Astrocyte (in vitro differentiated cells and primary cell): ENCODE measurements at regions not wholly inside any gene's neighbourhood (a gene's known extent, or its start where the extent isn't known, plus 50 kb on each side); places are given as distances from the start of the nearest gene placed in this dataset.

ENCODE experiments used
- DNase-seq: peaks from one replicate; pipeline ENCODE4 v3.0.0-alpha.2; 2010; ENCODE audit warnings: low read depth
- FAIRE-seq: peaks from 2 replicates; lab custom pipeline; 2011; peaks lifted over from hg19 to GRCh38; lab: Jason Lieb, UNC
- H2AFZ ChIP-seq: 2 replicates; pipeline ENCODE4 v1.6.0; 2012; ENCODE audit warnings: low read depth, low read length, inconsistent platforms
- H3K27ac ChIP-seq: 2 replicates; pipeline ENCODE4 v1.5.1; 2011; ENCODE audit warnings: low read depth, low read length, inconsistent platforms
- H3K27me3 ChIP-seq: 2 replicates; pipeline ENCODE4 v1.6.0; 2011; ENCODE audit warnings: low read length, inconsistent platforms; ENCODE audit not compliant: insufficient read depth
- H3K36me3 ChIP-seq: 2 replicates; pipeline ENCODE4 v1.5.1; 2011; ENCODE audit warnings: low read length, inconsistent platforms; ENCODE audit not compliant: insufficient read depth
- H3K4me1 ChIP-seq: 2 replicates; pipeline ENCODE4 v1.5.1; 2011; ENCODE audit warnings: low read length, inconsistent platforms; ENCODE audit not compliant: insufficient read depth
- H3K4me2 ChIP-seq: 2 replicates; pipeline ENCODE4 v1.6.0; 2012; ENCODE audit warnings: low read length, inconsistent platforms
- H3K4me3 ChIP-seq: 2 replicates; pipeline ENCODE4 v1.5.1; 2011; ENCODE audit warnings: low read depth, mild to moderate bottlenecking, low read length, inconsistent platforms; ENCODE audit not compliant: insufficient read depth
- H3K79me2 ChIP-seq: 2 replicates; pipeline ENCODE4 v1.6.0; 2012; ENCODE audit warnings: mild to moderate bottlenecking, low read length, inconsistent platforms; ENCODE audit not compliant: insufficient read depth
- H3K9ac ChIP-seq: 2 replicates; pipeline ENCODE4 v1.6.0; 2012; ENCODE audit warnings: mild to moderate bottlenecking, low read length, inconsistent platforms
- H3K9me3 ChIP-seq: 2 replicates; pipeline ENCODE4 v1.5.1; 2012; ENCODE audit warnings: low read depth, mild to moderate bottlenecking, low read length, inconsistent platforms; ENCODE audit not compliant: insufficient read depth
- H4K20me1 ChIP-seq: 2 replicates; pipeline ENCODE4 v1.6.0; 2012; ENCODE audit warnings: low read length, inconsistent platforms; ENCODE audit not compliant: insufficient read depth
- H3K27ac Mint-ChIP-seq: one replicate; pipeline ENCODE4 v1.8.0; 2021; ENCODE audit warnings: mild to moderate bottlenecking, mixed read lengths; ENCODE audit not compliant: unreplicated experiment
- H3K27me3 Mint-ChIP-seq: one replicate; pipeline ENCODE4 v1.8.0; 2021; ENCODE audit warnings: low read depth, mixed read lengths; ENCODE audit not compliant: unreplicated experiment
- H3K36me3 Mint-ChIP-seq: one replicate; pipeline ENCODE4 v1.8.0; 2021; ENCODE audit warnings: low read depth, mixed read lengths; ENCODE audit not compliant: unreplicated experiment
- H3K4me1 Mint-ChIP-seq: one replicate; pipeline ENCODE4 v1.8.0; 2021; ENCODE audit warnings: low read depth, mixed read lengths; ENCODE audit not compliant: unreplicated experiment
- H3K4me3 Mint-ChIP-seq: one replicate; pipeline ENCODE4 v1.8.0; 2021; ENCODE audit warnings: mild to moderate bottlenecking, moderate library complexity, mixed read lengths; ENCODE audit not compliant: unreplicated experiment
- H3K9me3 Mint-ChIP-seq: one replicate; pipeline ENCODE4 v1.8.0; 2021; ENCODE audit warnings: mild to moderate bottlenecking, mixed read lengths; ENCODE audit not compliant: unreplicated experiment
- CTCF ChIP-seq: IDR thresholded peaks from 2 replicates; pipeline ENCODE4 v1.5.1; 2011; ENCODE audit warnings: low read depth, mild to moderate bottlenecking, inconsistent platforms, low read length, moderate library complexity; ENCODE audit not compliant: insufficient read depth
- EZH2 ChIP-seq: IDR thresholded peaks from 2 replicates; pipeline ENCODE4 v1.6.1; 2012; ENCODE audit warnings: mild to moderate bottlenecking, low read length, inconsistent platforms; ENCODE audit not compliant: insufficient read depth

- Histone ChIP-seq H2AFZ (no peak overlapping the region), H3K27ac (no peak overlapping the region), H3K36me3 (no peaks in the 10 kb centered on the region), H3K9ac (no peak overlapping the region), H3K4me2 (no peak overlapping the region), H3K9me3 (no peaks in the 10 kb centered on the region), H3K27me3 (no peaks in the 10 kb centered on the region), H4K20me1 (no peaks in the 10 kb centered on the region), H3K79me2 (no peaks in the 10 kb centered on the region), H3K4me3 (no peak overlapping the region), H3K4me1 (no peaks in the 10 kb centered on the region)
- H3K27me3 Mint-ChIP-seq, result no peaks in the 10 kb centered on the region
- DNase-seq (no peak), FAIRE-seq (no peak)
- no peak overlapping the region for H3K27ac Mint-ChIP-seq
- H3K36me3 Mint-ChIP-seq, result no peaks in the 10 kb centered on the region
- no peak overlapping the region for H3K4me3 Mint-ChIP-seq
- no peaks in the 10 kb centered on the region for H3K9me3 Mint-ChIP-seq
- TF ChIP-seq CTCF (no peak), EZH2 (no peak)
- no peaks in the 10 kb centered on the region for H3K4me1 Mint-ChIP-seq
Measured at GRCh38 chr12:70101064-70101463, 142.2 kb upstream of the CNOT2 start.

- DNase-seq, result no peak
- no peak overlapping the region for H3K4me3 ChIP-seq
- H3K4me2 ChIP-seq, result no peak overlapping the region
- H3K4me3 Mint-ChIP-seq, result no peak overlapping the region
- H3K9me3 Mint-ChIP-seq, result peaks cover 10% of the 10 kb centered on the region
- no peaks in the 10 kb centered on the region for H3K27me3 Mint-ChIP-seq
- FAIRE-seq, result no peak
- H3K27me3 ChIP-seq, result no peaks in the 10 kb centered on the region
- TF ChIP-seq EZH2 (no peak), CTCF (no peak)
- no peak overlapping the region for H3K27ac Mint-ChIP-seq
- no peaks in the 10 kb centered on the region for H3K36me3 ChIP-seq
- H3K9me3 ChIP-seq, result peaks cover 5% of the 10 kb centered on the region
- no peaks in the 10 kb centered on the region for H4K20me1 ChIP-seq
- no peak overlapping the region for H3K9ac ChIP-seq
- H3K79me2 ChIP-seq, result no peaks in the 10 kb centered on the region
- no peak overlapping the region for H3K27ac ChIP-seq
- H3K4me1 Mint-ChIP-seq, result no peaks in the 10 kb centered on the region
- H3K4me1 ChIP-seq, result no peaks in the 10 kb centered on the region
- no peaks in the 10 kb centered on the region for H3K36me3 Mint-ChIP-seq
- no peak overlapping the region for H2AFZ ChIP-seq
Measured at GRCh38 chr12:70106347-70106746, 136.9 kb upstream of the CNOT2 start.

- Histone ChIP-seq H3K27me3 (no peaks in the 10 kb centered on the region), H3K36me3 (no peaks in the 10 kb centered on the region), H3K4me3 (no peak overlapping the region), H3K27ac (no peak overlapping the region), H2AFZ (no peak overlapping the region), H3K79me2 (no peaks in the 10 kb centered on the region), H3K4me2 (no peak overlapping the region), H3K9ac (no peak overlapping the region), H3K9me3 (peaks cover 5% of the 10 kb centered on the region), H4K20me1 (no peaks in the 10 kb centered on the region), H3K4me1 (no peaks in the 10 kb centered on the region)
- DNase-seq, result no peak
- no peaks in the 10 kb centered on the region for H3K27me3 Mint-ChIP-seq
- H3K4me1 Mint-ChIP-seq, result no peaks in the 10 kb centered on the region
- FAIRE-seq, result no peak
- peaks cover 12% of the 10 kb centered on the region for H3K9me3 Mint-ChIP-seq
- TF ChIP-seq EZH2, result no peak
- TF ChIP-seq CTCF, result no peak
- no peak overlapping the region for H3K4me3 Mint-ChIP-seq
- no peak overlapping the region for H3K27ac Mint-ChIP-seq
- H3K36me3 Mint-ChIP-seq, result no peaks in the 10 kb centered on the region
Measured at GRCh38 chr12:70110085-70110484, 133.1 kb upstream of the CNOT2 start.
